HG02852 (cell line): ENCODE measurements at regions not wholly inside any gene's neighbourhood (a gene's known extent, or its start where the extent isn't known, plus 50 kb on each side); places are given as distances from the start of the nearest gene placed in this dataset.
A peak's percentile ranks its signal among the peaks of the same experiment; 100 is the strongest.
"Not testable (repeated sequence)": the region's sequence is repeated elsewhere in the genome, so short reads cannot be mapped to it uniquely, and the experiment has no call there.

Experiments used
- ATAC-seq: cut with Tn5 transposase; IDR thresholded peaks from one replicate; pipeline ENCODE4 v1.9.1; 2021; ENCODE audit warnings: mild to moderate bottlenecking, moderate library complexity; ENCODE audit not compliant: unreplicated experiment

GRCh38 chr12:86530996-86531655 lies 274.9 kb upstream of the MGAT4C start:
- ATAC-seq = no peak

DNA sequence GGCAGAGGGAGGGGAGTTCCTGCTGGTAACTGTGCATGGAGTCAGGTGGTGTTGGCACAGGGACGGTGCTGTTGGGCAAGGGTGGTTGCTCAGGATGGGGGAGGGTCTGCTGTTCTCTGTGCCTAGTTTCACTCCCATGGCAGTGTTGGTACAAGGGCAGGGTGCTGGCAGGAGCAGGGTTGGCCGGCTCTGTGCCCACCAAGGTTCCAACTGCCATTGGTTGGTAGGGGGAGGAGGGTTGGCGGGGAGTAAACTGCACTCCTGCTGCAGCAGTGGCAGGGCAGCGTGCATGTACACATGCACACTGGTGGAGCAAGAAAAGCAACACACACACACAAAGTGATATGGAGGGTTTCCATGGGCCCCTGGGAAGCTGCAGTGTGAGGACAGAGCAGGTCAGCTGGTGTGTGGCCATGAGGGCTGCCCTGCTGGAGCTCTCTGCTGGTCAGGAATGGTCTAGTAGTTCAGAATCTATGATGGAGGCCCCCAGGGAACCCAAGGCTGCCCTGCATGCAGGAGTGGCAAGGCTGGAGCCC lies 269.9 kb upstream of the MGAT4C start:
- ATAC-seq = no peak

DNA sequence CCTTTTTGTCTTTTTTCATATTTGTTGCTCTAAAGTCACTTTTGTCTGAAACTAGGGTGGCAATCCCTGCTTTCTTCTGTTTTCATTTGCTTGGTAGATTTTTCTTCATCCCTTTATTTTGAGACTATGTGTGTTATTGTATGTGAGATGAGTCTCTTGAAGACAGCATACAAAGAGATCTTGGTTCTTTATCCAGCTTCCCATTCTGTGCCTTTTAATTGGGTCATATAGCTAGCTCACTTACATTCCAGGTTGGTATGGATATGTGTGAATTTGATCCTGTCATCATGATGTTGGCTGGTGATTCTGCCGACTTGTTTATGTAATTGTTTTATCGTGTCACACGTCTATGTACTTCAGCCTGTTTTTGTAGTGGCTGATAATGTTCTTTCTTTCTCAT lies 267.7 kb upstream of the MGAT4C start:
- ATAC-seq = no peak

GRCh38 chr12:86521870-86522269 lies 265.7 kb upstream of the MGAT4C start:
- no peak for ATAC-seq

- ATAC-seq = peak; percentile 42
Observed at GRCh38 chr12:86513226-86513625, 257.0 kb upstream of the MGAT4C start.

DNA sequence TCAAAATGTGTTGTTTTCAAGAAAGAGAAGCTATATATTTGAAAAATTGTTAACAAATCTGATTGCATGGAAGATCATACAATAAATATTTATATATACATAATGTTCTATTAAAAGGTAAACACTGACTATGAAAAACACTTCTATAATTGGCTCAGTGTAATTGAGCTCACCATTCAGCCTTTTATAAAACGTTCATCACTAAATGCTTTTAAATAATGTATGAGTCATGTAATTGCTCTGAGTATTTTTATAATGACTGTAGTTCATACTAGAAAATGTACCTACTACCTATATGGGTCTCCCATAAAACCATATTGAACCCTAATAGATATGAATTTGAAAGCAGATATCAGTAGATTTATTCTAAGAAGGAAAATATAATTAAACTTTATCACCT lies 240.4 kb upstream of the MGAT4C start:
- ATAC-seq = no peak

GRCh38 chr12:86484473-86484872 lies 228.3 kb upstream of the MGAT4C start:
- no peak for ATAC-seq

GRCh38 chr12:86473231-86473630 lies 217.0 kb upstream of the MGAT4C start:
- no peak for ATAC-seq

DNA sequence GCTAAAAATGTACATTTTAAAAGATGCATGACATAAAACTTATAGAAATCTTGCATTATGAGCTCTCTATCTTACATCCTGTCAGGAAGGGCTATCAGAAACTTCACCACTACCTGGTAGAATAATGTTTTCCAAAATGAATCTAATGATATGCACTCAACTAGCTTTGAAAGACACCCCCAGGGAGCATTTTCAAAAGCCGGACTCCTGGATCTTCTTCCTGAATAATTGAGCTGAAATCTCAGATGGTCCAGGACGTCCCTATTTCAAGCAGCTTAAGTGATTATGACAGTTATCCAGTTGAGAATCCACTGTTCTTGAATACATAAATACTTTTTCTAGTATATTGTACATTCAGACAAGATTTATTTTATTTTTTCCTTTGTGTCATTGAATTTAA lies 200.6 kb upstream of the MGAT4C start:
- ATAC-seq = no peak

- no peak for ATAC-seq
Observed at GRCh38 chr12:86456241-86456640, 200.1 kb upstream of the MGAT4C start.

GRCh38 chr12:86445356-86445755 lies 189.2 kb upstream of the MGAT4C start:
- no peak for ATAC-seq

DNA sequence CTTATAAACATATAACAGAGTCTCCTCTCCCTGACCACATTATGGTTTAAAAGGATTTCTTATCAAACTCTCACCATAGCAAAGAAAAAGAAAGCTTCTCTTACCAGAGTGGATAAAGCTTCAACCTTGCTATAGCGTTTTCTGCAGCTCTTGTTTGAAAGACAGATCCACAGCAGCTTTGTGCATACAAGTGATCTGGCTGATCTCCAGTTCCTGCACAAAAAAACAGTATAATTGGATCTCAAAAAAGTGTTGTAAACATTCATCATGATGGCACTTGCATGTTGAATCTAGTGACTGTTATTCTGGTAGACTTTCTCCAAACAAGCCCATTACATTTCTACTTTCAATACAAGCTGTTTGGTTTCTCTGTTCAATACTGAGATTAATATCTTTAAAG lies 178.9 kb upstream of the MGAT4C start:
- no peak for ATAC-seq

DNA sequence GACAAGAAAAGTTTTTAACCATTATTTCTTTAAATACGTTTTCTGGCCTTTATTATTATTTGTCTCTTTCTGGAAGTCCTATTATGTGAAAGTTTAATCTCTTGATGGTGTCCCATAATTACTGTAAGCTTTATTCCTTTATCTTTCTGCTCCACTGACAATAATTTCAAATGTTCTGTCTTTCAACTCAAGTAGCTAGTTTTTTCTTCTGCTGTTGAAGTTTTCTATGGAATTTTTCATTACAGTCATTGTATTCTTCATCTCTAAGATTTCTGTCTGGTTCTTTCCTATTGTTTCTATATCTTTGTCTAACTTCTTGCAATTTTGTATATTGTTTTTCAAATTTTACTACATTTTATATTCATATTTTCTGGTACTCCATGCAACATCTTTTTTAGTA lies 173.6 kb upstream of the MGAT4C start:
- ATAC-seq = no peak

- ATAC-seq = no peak
Observed at GRCh38 chr12:86421333-86421732, 165.1 kb upstream of the MGAT4C start.

DNA sequence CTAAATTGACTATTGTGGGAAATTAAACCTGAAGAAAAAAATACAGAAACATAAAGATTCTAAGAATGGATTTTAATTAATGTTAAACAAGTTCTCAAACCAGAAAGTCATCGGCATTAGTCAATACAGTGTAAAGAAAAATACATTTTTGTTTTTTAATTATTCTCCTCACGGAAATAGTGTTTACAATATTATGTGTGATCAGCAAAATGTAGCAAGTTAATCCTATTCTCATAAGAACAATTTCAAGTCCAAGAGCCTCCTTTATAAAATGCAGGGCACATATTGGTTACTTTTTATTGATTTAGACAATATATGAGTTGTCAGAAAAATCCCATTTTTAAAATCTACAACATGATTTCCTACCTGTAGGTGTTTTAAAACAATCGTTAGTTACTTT lies 158.0 kb upstream of the MGAT4C start:
- ATAC-seq = no peak

DNA sequence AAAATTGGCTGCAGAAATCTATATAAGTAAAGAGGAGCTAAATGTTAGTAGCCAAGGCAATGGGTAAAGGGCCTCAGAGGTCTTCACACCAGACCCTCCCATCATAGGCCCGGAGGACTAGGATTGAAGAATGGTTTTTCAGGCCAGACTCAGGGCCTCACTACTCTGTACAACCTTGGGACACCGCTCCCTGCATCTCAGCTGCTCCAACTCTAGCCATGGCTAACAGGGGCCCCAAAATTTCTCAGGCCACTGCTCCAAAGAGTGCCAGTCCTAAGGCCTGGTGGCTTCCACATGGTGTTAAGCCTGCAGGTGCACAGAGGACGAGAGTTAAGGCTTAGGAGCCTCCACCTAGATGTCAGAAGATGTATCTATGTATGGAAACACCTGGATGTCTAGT lies 155.5 kb upstream of the MGAT4C start:
- ATAC-seq = no peak

- no peak for ATAC-seq
Observed at GRCh38 chr12:86407620-86408208, 151.5 kb upstream of the MGAT4C start.

DNA sequence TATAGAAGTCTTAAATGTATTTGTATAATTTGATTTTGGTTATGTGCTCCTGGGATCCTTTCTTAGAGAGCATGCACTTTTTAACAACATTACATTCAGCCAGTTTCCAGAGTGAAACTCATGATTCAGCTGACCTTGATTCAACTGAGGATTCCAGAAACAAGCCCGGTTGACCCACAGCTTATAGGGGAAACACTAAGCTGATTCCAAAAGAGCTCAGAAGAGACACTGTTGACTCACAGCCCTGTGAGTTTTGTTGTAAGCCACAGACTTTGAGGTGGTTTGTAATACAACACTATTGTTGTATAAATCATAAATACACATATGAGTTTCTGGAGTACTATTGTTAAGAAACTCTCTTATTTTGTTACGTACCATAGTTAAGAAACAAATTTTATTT lies 133.8 kb upstream of the MGAT4C start:
- no peak for ATAC-seq

- ATAC-seq = no peak
Observed at GRCh38 chr12:86387591-86388145, 131.5 kb upstream of the MGAT4C start.

- ATAC-seq = not testable (repeated sequence)
Observed at GRCh38 chr12:86383759-86384158, 127.6 kb upstream of the MGAT4C start.

DNA sequence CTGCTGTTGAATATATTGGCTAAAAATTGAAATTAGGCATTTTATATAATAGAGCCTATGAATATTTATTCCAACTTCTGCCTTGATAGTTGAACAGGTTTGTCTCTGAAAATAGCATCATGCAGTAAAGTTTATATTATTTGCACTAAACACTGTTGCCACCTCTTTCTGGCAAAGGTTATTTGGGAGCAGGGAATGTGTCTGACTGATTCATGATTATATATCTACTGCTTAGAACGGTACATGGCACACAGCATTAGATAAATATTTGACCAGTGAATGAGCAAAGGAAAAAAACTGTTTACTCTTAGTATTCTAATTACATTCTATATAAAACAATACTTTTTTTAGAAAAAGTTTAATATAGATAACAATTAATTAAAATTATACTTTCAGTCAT lies 123.1 kb upstream of the MGAT4C start:
- ATAC-seq = no peak

- no peak for ATAC-seq
Observed at GRCh38 chr12:86376052-86376451, 119.9 kb upstream of the MGAT4C start.
